CD14-positive monocyte (primary cell): ENCODE measurements at regions not wholly inside any gene's neighbourhood (a gene's known extent, or its start where the extent isn't known, plus 50 kb on each side); places are given as distances from the start of the nearest gene placed in this dataset.

Source experiments
- DNase-seq, 3 donors: peaks; one replicate each; pipeline ENCODE4 v3.0.0-alpha.2; 2011 to 2022
- H2AFZ ChIP-seq: 2 replicates; pipeline ENCODE4 v1.6.0; 2012; ENCODE audit warnings: mild to moderate bottlenecking, low read depth, low read length, inconsistent platforms; ENCODE audit not compliant: insufficient read depth, poor library complexity, severe bottlenecking
- H3K27ac ChIP-seq, 2 donors: 1 replicate in 1 of 2; 2 replicates in 1 of 2; pipeline ENCODE4 v1.5.1; 2012 to 2013; ENCODE audit warnings: low read length in 2 of 2, control low read depth in 1 of 2, inconsistent platforms in 1 of 2, low read depth in 1 of 2, mild to moderate bottlenecking in 1 of 2
- H3K27me3 ChIP-seq, 2 donors: one replicate each; pipeline versions ENCODE4 v1.6.0 to v1.6.1; 2011 to 2013; ENCODE audit warnings: low read length in 2 of 2; ENCODE audit not compliant: control insufficient read depth in 2 of 2, insufficient read depth in 2 of 2
- H3K36me3 ChIP-seq, 2 donors: replicated peaks in 1 of 2; 1 replicate in 1 of 2; 2 replicates in 1 of 2; pipeline versions ENCODE4 v1.5.1 to v1.6.1; 2012 to 2013; ENCODE audit warnings: low read length in 2 of 2, control low read depth in 1 of 2, inconsistent platforms in 1 of 2, mild to moderate bottlenecking in 1 of 2; ENCODE audit not compliant: insufficient read depth in 2 of 2, control insufficient read depth in 1 of 2
- H3K4me1 ChIP-seq, 2 donors: 1 replicate in 1 of 2; 2 replicates in 1 of 2; pipeline versions ENCODE4 v1.5.1 to v1.6.1; 2012 to 2013; ENCODE audit warnings: low read length in 2 of 2, control low read depth in 1 of 2, inconsistent platforms in 1 of 2, mild to moderate bottlenecking in 1 of 2, moderate library complexity in 1 of 2; ENCODE audit not compliant: insufficient read depth in 2 of 2, control insufficient read depth in 1 of 2
- H3K4me2 ChIP-seq: replicated peaks from 2 replicates; pipeline ENCODE3; 2012; ENCODE audit warnings: low read length, moderate library complexity, mild to moderate bottlenecking; ENCODE audit not compliant: poor library complexity, severe bottlenecking; ENCODE audit errors: extremely low read depth
- H3K4me3 ChIP-seq, 3 experiments: fragments of 200-600 bp in 1 of 3; sonication (generic) in 1 of 3; replicated peaks in 1 of 3; 1 replicate in 2 of 3; 2 replicates in 1 of 3; pipeline ENCODE4 v1.5.1; 2011 to 2013; ENCODE audit warnings: low read length in 3 of 3, mild to moderate bottlenecking in 3 of 3, control low read depth in 2 of 3, low read depth in 2 of 3, inconsistent platforms in 1 of 3, moderate library complexity in 1 of 3
- H3K79me2 ChIP-seq: 2 replicates; pipeline ENCODE4 v1.6.0; 2012; ENCODE audit warnings: mild to moderate bottlenecking, control low read depth, inconsistent platforms, low read length, moderate library complexity; ENCODE audit not compliant: insufficient read depth
- H3K9ac ChIP-seq: 2 replicates; pipeline ENCODE4 v1.6.0; 2017; ENCODE audit warnings: low read length, mild to moderate bottlenecking; ENCODE audit not compliant: insufficient read depth, poor library complexity, severe bottlenecking
- H3K9me3 ChIP-seq, 2 donors: replicated peaks in 1 of 2; 1 replicate in 1 of 2; 2 replicates in 1 of 2; pipeline versions ENCODE4 v1.5.1 to v1.6.1; 2012 to 2013; ENCODE audit warnings: low read length in 2 of 2, control low read depth in 1 of 2; ENCODE audit not compliant: control insufficient read depth in 1 of 2, insufficient read depth in 1 of 2
- H4K20me1 ChIP-seq: 2 replicates; pipeline ENCODE4 v1.6.0; 2012; ENCODE audit warnings: mild to moderate bottlenecking, low read length, control low read depth, moderate library complexity; ENCODE audit not compliant: insufficient read depth
- H3K27ac Mint-ChIP-seq, 7 donors: one replicate each; pipeline ENCODE4 v1.8.0; 2020; ENCODE audit warnings: mild to moderate bottlenecking in 7 of 7, mixed read lengths in 7 of 7, moderate library complexity in 6 of 7, inconsistent platforms in 2 of 7
- H3K27me3 Mint-ChIP-seq, 3 donors: one replicate each; pipeline ENCODE4 v1.8.0; 2021 to 2022; ENCODE audit warnings: low read depth in 3 of 3, mild to moderate bottlenecking in 3 of 3, mixed read lengths in 3 of 3, moderate library complexity in 3 of 3, inconsistent platforms in 1 of 3
- H3K36me3 Mint-ChIP-seq, 2 donors: one replicate each; pipeline ENCODE4 v1.8.0; 2020; ENCODE audit warnings: mixed read lengths in 2 of 2, inconsistent platforms in 1 of 2, mild to moderate bottlenecking in 1 of 2
- H3K4me1 Mint-ChIP-seq: one replicate; pipeline ENCODE4 v1.8.0; 2020; ENCODE audit warnings: mild to moderate bottlenecking, mixed read lengths
- H3K4me3 Mint-ChIP-seq, 2 donors: one replicate each; pipeline ENCODE4 v1.8.0; 2020; ENCODE audit warnings: mild to moderate bottlenecking in 2 of 2, mixed read lengths in 2 of 2, moderate library complexity in 1 of 2
- H3K9me3 Mint-ChIP-seq, 7 donors: one replicate each; pipeline ENCODE4 v1.8.0; 2020 to 2022; ENCODE audit warnings: mixed read lengths in 7 of 7, mild to moderate bottlenecking in 6 of 7, moderate library complexity in 6 of 7, inconsistent platforms in 2 of 7
- WGBS: methylation state at CpG from one replicate; pipeline ENCODE4 v1.1.5; 2013; ENCODE audit warnings: missing lambda C conversion rate; ENCODE audit not compliant: insufficient coverage; 5-methylcytosine and 5-hydroxymethylcytosine counted together
- intact Hi-C, 2 donors: fragments of 100-400 bp; cut with micrococcal nuclease; formaldehyde crosslinking; loops; one replicate each; pipeline versions ENCODE4 v1.15.0 to v1.15.1; 2023
- TF ChIP-seq, protein P1 (sequence below): fragments of 200-600 bp; IDR thresholded peaks from one replicate; pipeline ENCODE4 v1.8.0; 2022; ENCODE audit warnings: antibody characterized with exemption, mild to moderate bottlenecking

GRCh38 chr5:2242539-2242938, 359.8 kb upstream of the IRX4 start:
- Histone ChIP-seq H3K27me3 (no peaks in the 10 kb centered on the region), H3K36me3 (no peaks in the 10 kb centered on the region), H3K9ac (no peak overlapping the region), H3K9me3 (peaks cover 0 to 4% of the 10 kb centered on the region in 2 donors), H4K20me1 (no peaks in the 10 kb centered on the region), H3K79me2 (no peaks in the 10 kb centered on the region), H3K4me3 (no peak overlapping the region), H3K4me1 (no peaks in the 10 kb centered on the region), H3K4me2 (no peak overlapping the region), H3K27ac (no peak overlapping the region), H2AFZ (no peak overlapping the region)
- TF ChIP-seq, protein P1, sequence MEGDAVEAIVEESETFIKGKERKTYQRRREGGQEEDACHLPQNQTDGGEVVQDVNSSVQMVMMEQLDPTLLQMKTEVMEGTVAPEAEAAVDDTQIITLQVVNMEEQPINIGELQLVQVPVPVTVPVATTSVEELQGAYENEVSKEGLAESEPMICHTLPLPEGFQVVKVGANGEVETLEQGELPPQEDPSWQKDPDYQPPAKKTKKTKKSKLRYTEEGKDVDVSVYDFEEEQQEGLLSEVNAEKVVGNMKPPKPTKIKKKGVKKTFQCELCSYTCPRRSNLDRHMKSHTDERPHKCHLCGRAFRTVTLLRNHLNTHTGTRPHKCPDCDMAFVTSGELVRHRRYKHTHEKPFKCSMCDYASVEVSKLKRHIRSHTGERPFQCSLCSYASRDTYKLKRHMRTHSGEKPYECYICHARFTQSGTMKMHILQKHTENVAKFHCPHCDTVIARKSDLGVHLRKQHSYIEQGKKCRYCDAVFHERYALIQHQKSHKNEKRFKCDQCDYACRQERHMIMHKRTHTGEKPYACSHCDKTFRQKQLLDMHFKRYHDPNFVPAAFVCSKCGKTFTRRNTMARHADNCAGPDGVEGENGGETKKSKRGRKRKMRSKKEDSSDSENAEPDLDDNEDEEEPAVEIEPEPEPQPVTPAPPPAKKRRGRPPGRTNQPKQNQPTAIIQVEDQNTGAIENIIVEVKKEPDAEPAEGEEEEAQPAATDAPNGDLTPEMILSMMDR: no peak
- intact Hi-C loops: no loop called here
- no CpG with 5 or more reads among the region's 4 CpGs for WGBS
- H3K27me3 Mint-ChIP-seq: peaks cover 0 to 3% (median 2%) of the 10 kb centered on the region in 3 donors
- DNase-seq: no peak
- H3K27ac Mint-ChIP-seq: no peak overlapping the region
- no peaks in the 10 kb centered on the region for H3K36me3 Mint-ChIP-seq
- H3K9me3 Mint-ChIP-seq: peaks cover 0 to 15% (median 3%) of the 10 kb centered on the region in 7 donors
- no peaks in the 10 kb centered on the region for H3K4me1 Mint-ChIP-seq
- H3K4me3 Mint-ChIP-seq: no peak overlapping the region

DNA sequence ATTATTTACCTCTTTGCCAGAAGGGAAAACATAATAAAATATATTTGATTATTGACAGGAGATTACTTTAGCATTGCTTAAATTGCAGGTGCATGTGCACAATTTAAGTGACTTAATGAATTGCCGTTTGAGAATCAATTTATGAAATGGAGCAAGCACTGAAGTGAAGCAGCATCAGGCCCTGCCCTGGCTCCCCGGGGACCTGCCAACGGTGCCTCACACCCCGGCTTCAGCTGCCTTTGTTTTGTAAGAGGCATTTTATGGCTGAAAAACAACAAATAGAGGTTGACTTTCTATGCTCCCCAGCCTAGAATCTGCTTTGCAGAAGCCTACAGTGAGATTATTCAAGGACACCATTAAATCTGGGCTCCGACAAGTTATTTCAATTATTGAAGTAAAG, 359.1 kb upstream of the IRX4 start:
- no peak overlapping the region for H3K4me3 Mint-ChIP-seq
- no peak overlapping the region for H3K27ac Mint-ChIP-seq
- Histone ChIP-seq H3K36me3 (no peaks in the 10 kb centered on the region), H4K20me1 (no peaks in the 10 kb centered on the region), H3K4me1 (no peaks in the 10 kb centered on the region), H3K4me2 (no peak overlapping the region), H3K9me3 (peaks cover 0 to 4% of the 10 kb centered on the region in 2 donors), H3K27ac (no peak overlapping the region), H3K79me2 (no peaks in the 10 kb centered on the region), H3K27me3 (no peaks in the 10 kb centered on the region), H2AFZ (no peak overlapping the region), H3K9ac (no peak overlapping the region), H3K4me3 (no peak overlapping the region)
- H3K9me3 Mint-ChIP-seq: peaks cover 0 to 15% (median 3%) of the 10 kb centered on the region in 7 donors
- 70% methylated on average over 5 of the region's 5 CpGs for WGBS
- intact Hi-C loops: no loop called here
- TF ChIP-seq, protein P1: no peak
- peaks cover 0 to 6% (median 2%) of the 10 kb centered on the region in 3 donors for H3K27me3 Mint-ChIP-seq
- no peaks in the 10 kb centered on the region for H3K36me3 Mint-ChIP-seq
- DNase-seq: no peak
- H3K4me1 Mint-ChIP-seq: no peaks in the 10 kb centered on the region
